Erythroblast (primary cell): ENCODE measurements at regions not wholly inside any gene's neighbourhood (a gene's known extent, or its start where the extent isn't known, plus 50 kb on each side); places are given as distances from the start of the nearest gene placed in this dataset.

Experiments
- GATA1 ChIP-seq: IDR thresholded peaks from 2 replicates; pipeline ENCODE4 v1.6.1; 2011; ENCODE audit warnings: low read depth, mild to moderate bottlenecking, control low read depth, low read length, moderate library complexity
- POLR2A ChIP-seq: IDR thresholded peaks from 2 replicates; pipeline ENCODE4 v1.6.1; 2011; ENCODE audit warnings: mild to moderate bottlenecking, low read length

DNA sequence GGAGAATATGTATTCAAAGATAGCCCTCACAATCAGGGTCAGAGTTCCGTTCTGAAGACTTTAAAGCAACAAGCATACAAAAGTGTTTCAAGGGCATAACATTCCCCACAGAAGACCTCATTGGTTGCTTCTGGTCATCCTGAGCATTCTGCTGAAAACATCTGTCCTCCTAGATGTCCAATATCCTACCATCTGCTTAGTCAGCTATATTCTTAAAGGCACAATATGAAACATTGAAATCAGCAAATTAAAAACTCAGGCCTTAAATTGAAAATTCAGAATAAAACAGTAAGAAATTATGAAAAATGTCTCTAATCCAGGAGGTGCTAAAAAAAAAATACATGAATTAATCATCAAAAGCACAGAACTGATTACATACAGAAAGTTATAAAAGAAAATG lies 1491.2 kb upstream of the PRR20A start:
- no peak for TF ChIP-seq POLR2A
- no peak for TF ChIP-seq GATA1
